Cardiac septum (tissue), 1 donor: ENCODE measurements at regions not wholly inside any gene's neighbourhood (a gene's known extent, or its start where the extent isn't known, plus 50 kb on each side); places are given as distances from the start of the nearest gene placed in this dataset.
"Not testable (repeated sequence)": the region's sequence is repeated elsewhere in the genome, so short reads cannot be mapped to it uniquely, and the experiment has no call there.

Experiments used
- DNase-seq: peaks from one replicate; pipeline ENCODE4 v3.0.0-alpha.2; 2020; ENCODE audit warnings: low spot score
- intact Hi-C: fragments of 100-400 bp; cut with DNase I; formaldehyde crosslinking; loops from one replicate; pipeline ENCODE4 v1.14.0; 2022
- donor health status: DM: no; HTN: no; CAD: no.

GRCh38 chr3:74210739-74211138, 403.7 kb downstream of the CNTN3 start:
- no peak for DNase-seq
- intact Hi-C loops = no loop called here

GRCh38 chr3:74200952-74201351, 413.5 kb downstream of the CNTN3 start:
- intact Hi-C loops = no loop called here
- DNase-seq = no peak

GRCh38 chr3:74178664-74179063, 435.8 kb downstream of the CNTN3 start:
- intact Hi-C loops, DNase-seq: not testable (repeated sequence)

- DNase-seq = no peak
- intact Hi-C loops = no loop called here
Measured at GRCh38 chr3:74173090-74173489, 441.4 kb downstream of the CNTN3 start.

GRCh38 chr3:74167926-74168325, 446.5 kb downstream of the CNTN3 start:
- DNase-seq = no peak
- intact Hi-C loops = no loop called here

GRCh38 chr3:74165211-74165610, 449.2 kb downstream of the CNTN3 start:
- intact Hi-C loops = no loop called here
- no peak for DNase-seq

- intact Hi-C loops = no loop called here
- no peak for DNase-seq
Measured at GRCh38 chr3:74149466-74149865, 465.0 kb downstream of the CNTN3 start.

GRCh38 chr3:74145277-74145676, 469.2 kb downstream of the CNTN3 start:
- no peak for DNase-seq
- intact Hi-C loops = no loop called here

- DNase-seq = no peak
- intact Hi-C loops = no loop called here
Measured at GRCh38 chr3:74139648-74140047, 474.8 kb downstream of the CNTN3 start.

GRCh38 chr3:74137790-74138189, 476.7 kb downstream of the CNTN3 start:
- no peak for DNase-seq
- intact Hi-C loops = no loop called here

GRCh38 chr3:74135808-74136207, 478.7 kb downstream of the CNTN3 start:
- intact Hi-C loops = no loop called here

GRCh38 chr3:74134831-74135230, 479.6 kb downstream of the CNTN3 start:
- DNase-seq = no peak
- intact Hi-C loops = no loop called here

More at GRCh38 chr3:74135808-74136207, 478.7 kb downstream of the CNTN3 start:
- peak; percentile 68 for DNase-seq

- intact Hi-C loops = not testable (repeated sequence)
- peak; percentile 70 for DNase-seq
Measured at GRCh38 chr3:74131546-74132328, 482.7 kb downstream of the CNTN3 start.

GRCh38 chr3:74129611-74130010, 484.8 kb downstream of the CNTN3 start:
- intact Hi-C loops = no loop called here

GRCh38 chr3:74129056-74129455, 485.4 kb downstream of the CNTN3 start:
- intact Hi-C loops = no loop called here
- no peak for DNase-seq

More at GRCh38 chr3:74129611-74130010, 484.8 kb downstream of the CNTN3 start:
- no peak for DNase-seq

- intact Hi-C loops = no loop called here
- no peak for DNase-seq
Measured at GRCh38 chr3:74127256-74127655, 487.2 kb downstream of the CNTN3 start.

- DNase-seq = no peak
- intact Hi-C loops = no loop called here
Measured at GRCh38 chr3:74124782-74125181, 489.7 kb downstream of the CNTN3 start.

- DNase-seq = no peak
- intact Hi-C loops = no loop called here
Measured at GRCh38 chr3:74122281-74122680, 492.2 kb downstream of the CNTN3 start.

- intact Hi-C loops = no loop called here
- no peak for DNase-seq
Measured at GRCh38 chr3:74121761-74122160, 492.7 kb downstream of the CNTN3 start.

GRCh38 chr3:74119221-74119620, 494.5 kb upstream of the PDZRN3 start:
- intact Hi-C loops = no loop called here
- no peak for DNase-seq

- intact Hi-C loops = no loop called here
Measured at GRCh38 chr3:74115906-74116305, 491.2 kb upstream of the PDZRN3 start.

GRCh38 chr3:74107451-74107850, 482.7 kb upstream of the PDZRN3 start:
- intact Hi-C loops = no loop called here
- DNase-seq = no peak

More at GRCh38 chr3:74115906-74116305, 491.2 kb upstream of the PDZRN3 start:
- no peak for DNase-seq
